GM18951 (cell line): ENCODE measurements at regions not wholly inside any gene's neighbourhood (a gene's known extent, or its start where the extent isn't known, plus 50 kb on each side); places are given as distances from the start of the nearest gene placed in this dataset.

Experiments used
- POLR2A ChIP-seq: IDR thresholded peaks from 4 replicates; pipeline ENCODE4 v1.6.1; 2011; ENCODE audit warnings: mild to moderate bottlenecking; ENCODE audit not compliant: insufficient read length, insufficient read depth; ENCODE audit errors: extremely low read depth
- in situ Hi-C: fragments of 300-500 bp; cut with MboI; formaldehyde crosslinking; loops from one replicate; pipeline ENCODE4 v1.12.0; 2022; ENCODE audit warnings: low sequenced_read_pairs, mixed read lengths, inconsistent platforms; ENCODE audit not compliant: unreplicated experiment

DNA sequence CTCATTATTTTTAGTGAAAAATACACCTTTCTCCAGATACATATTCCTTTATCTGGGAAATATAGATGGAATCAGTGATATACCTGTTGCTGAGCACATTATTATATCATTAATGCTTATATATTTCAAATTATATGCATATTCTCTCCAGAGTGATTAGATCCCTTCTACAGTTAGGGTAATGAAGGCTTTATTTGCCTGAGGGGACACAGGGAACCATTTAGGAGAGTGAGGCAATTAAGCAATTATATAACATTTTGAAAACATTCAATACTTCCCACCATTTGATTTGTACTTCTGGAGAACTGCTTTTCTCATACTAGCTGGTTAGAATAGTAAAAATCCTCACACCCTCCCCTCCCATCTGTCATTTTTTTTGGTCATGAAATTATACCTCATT is 212.8 kb upstream of the NOVA1 start:
- in situ Hi-C loops, result no loop called here
- TF ChIP-seq POLR2A, result no peak

DNA sequence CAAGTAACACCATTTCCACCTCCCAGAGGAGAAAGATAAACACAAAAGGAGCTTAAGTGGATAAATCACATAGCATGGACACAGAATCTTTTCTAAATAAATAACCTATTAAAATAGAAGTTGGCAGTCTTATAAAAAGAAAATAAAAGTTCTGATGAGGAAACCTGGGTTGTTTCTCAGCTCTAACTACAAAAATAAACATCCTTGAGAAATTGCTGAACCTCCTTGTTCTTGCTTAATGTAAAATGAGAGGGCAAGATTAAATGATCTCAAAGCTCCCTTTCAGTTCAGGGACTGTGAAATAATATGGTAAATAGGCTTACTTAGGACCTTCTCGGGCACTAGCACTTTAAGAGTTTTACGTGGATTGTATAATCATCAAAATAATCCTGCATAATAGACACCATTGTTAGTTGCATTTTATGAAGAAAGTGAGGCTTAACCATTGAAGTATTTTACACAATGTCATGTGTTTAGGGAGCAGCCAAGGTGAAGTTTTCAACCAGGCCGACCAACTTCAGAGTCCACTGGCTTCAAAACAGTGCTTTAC is 214.0 kb upstream of the NOVA1 start:
- in situ Hi-C loops, result no loop called here
- no peak for TF ChIP-seq POLR2A

DNA sequence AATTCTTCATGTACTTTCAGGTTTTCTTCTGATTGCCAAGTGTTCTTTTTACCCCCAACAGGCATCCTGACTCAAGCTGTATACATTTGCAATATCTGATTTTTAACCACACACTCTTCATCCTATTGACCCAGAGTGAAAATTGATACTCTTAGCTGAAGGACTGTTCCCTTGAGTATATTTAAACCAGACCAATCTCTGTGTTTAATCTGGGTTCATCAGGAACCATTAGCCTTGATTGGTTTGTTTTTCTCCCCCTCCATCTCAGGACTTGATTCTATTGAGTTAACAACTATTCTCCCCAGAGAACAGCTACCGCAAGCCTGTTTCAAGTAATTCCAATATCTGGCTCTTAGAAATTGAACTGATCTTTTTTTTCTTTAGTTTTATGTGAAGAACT is 222.3 kb upstream of the NOVA1 start:
- no peak for TF ChIP-seq POLR2A
- in situ Hi-C loops, result no loop called here

DNA sequence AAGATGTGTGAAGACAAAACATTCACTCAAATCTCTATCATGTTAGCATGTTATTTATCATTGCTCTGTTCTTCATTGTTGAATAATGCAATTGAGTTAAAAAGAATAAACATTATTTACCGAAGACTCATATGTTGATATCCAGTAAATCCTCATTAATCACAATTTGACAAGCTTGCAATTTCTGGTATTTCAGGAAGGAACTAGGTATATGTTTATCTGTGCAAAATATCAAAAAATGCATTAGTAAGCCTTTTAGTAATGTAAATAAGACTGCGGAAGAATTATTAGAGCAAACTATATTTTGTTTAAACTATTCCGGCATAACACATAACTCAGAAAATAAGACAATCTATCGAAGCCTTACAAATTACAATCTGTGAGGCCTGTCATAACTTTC is 222.7 kb upstream of the NOVA1 start:
- no peak for TF ChIP-seq POLR2A
- in situ Hi-C loops, result no loop called here

DNA sequence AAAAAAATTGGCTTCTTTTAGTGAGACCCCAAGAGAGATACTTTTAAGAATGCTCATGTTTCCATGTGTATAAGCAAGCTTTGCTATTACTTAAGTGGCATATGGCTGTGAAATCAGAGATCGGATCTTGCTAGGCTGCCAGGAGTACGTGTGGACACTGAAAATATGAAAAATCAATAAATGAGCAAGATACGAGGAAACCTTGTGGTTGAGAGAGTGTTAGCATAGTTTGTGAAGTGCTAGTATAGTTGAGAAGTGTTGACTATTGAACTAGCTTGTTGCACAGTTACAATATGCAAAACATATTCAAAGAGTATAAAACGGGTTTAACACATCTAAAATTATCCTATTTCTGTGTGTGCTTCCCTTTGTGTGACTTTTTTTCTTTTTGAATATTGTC is 230.9 kb upstream of the NOVA1 start:
- TF ChIP-seq POLR2A, result no peak

DNA sequence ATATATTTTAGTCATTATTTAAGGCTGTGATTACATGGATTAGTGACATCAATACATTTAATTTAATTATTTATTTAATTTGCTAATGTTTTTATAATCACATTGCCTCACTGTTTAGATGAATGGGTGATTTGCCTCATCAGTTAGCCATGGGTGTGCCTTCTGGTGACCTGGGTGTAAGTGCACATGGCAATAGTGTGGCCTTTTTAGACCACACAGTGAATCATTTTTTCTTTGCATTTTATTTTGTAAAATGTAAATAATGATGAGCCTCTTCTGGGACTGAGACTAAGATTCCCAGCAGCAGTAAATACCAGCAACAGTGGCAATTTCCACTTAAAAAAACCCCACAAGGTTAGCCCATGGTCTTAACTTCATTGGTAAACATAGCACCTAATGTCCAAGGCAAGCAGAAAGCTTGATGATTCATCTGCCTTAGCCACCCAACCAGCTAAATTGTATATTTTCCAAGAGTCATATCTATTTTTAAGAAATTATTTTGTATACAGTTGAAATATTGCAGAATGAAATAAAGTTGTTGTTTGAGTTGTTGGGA is 235.9 kb upstream of the NOVA1 start:
- TF ChIP-seq POLR2A, result no peak
- in situ Hi-C loops, result no loop called here

More for the DNA sequence above, 230.9 kb upstream of the NOVA1 start:
- in situ Hi-C loops, result no loop called here

DNA sequence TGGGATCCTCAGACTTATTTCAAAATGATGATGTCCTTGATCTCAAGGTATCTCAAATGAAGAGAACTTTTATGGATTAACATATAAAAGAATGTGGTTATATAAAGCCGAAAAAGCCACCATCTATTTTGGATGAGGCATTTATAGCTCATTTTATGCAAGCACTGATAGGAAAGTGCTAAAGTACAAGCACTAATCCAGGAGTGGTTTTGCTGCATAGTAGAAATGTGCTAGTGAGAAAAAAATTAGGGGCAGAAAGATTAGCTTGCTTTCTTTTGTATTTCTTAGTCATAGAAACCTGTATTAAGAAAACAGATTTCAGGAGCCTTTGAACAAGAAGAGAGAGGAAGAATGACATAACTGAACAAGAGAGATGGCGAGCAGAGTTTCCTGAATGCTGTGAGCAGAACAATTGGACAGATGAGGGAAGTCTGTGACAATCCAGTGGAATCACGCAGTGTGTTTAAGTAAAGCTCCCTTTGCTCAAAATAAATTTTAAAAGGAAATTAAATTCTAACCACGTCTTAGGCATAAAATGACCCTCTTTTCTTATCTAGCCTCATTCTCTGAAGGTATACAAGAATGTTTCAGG is 238.2 kb upstream of the NOVA1 start:
- in situ Hi-C loops, result no loop called here
- TF ChIP-seq POLR2A, result no peak

DNA sequence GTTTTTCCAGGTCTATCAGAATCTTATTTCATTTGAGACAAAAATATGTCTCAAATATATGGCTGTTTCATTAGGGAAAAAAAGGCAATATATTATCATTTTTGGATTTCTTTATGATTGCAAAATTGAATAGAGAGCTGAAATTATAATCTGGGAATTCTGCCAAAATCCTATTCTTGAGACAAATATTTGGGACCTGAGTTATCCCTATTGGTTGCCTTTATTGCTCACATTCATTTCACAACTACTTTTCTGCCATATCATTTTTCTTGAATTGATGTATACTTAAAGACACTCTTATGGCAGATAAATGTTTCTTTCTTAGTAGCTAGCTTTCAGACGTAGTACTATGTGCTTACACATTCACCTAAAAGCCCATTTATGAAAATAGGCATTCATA is 241.6 kb upstream of the NOVA1 start:
- in situ Hi-C loops, result no loop called here
- no peak for TF ChIP-seq POLR2A

DNA sequence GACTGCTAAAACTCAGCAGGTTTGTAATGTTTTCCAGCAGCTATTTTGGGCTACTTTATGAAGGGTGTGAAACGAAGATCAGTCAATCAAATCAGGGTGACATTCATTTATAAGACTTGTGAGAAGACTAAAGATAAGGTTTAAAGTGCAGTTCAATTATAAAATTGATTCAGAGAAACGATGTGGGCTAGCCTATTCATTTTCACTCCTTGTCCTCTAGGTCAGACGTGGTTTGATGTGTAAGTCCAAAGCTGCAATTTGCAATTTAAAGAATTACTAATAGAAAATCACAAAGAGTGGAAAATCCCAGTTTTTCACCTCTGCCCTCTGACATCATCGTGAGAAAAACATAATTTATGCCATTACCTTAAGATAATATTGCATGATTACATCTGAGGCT is 243.5 kb upstream of the NOVA1 start:
- in situ Hi-C loops, result no loop called here
- TF ChIP-seq POLR2A, result no peak

DNA sequence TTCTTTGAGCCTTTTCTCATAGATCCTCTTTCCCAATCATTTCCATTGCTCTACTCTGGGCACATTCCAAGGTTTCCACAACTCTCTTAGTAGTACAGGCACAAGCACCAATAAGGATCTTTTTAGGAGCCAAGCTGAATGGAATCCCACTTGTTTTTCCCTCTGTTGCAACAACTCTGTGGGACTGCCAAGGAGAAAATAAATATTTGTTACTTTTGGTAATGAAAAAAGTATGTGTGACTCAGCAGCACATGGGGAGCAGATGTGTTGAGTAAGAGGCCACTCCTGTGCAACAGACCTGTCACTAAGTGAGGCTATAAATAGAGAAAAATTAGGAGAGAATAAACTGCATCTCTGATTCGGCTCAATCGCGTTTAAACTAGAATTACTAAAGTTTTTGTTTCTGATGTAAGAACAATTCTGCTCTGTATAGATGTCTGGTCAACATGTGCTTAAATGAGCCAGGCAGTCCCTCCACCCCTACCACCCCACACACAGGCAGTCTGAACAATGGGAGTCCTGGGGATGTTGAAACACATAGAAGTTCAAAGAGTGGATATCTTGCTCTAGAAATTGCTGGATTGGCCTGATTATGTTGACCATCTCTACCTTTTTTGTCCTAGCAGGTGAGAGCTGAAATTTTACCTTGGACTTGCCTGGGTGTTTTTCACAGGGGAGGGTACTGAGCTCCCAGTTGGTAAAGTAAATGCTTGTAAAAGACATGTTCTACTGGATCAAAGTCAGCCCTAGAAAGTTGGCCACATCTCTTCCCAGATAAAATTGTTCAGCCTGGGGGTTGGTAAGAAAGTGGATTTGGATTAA is 244.3 kb upstream of the NOVA1 start:
- TF ChIP-seq POLR2A, result no peak
- in situ Hi-C loops, result no loop called here

DNA sequence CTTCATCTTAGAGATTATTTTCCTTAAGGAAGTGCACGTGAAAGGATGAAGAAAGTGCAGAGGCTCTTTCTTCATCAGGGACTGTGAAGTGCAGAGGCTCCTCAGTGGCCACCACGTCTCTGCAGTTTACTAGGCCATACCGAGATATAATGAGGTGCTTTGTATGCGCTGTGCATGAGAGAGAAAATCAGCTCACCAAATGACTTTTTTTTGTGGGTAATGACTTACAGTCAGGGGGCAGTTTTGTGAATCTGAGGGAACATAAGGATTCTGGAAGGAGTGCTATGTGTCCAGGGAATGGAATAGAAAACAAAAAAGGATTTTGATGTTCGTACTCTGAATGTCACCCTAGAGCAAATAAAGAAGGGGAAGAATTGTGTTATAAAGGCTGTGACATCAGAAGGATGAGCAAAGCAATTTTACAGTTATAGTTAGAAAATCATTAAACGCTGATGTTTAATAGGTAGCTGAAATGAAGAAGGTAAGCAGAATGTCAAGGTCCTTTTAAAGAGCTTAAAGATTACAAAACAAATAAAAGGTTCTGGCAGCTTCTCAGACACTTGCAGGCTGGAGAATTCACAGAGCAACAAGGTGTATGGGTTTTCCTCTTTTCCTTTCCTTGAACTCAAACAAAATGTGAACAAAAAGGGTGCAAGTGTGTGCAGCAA is 247.5 kb upstream of the NOVA1 start:
- TF ChIP-seq POLR2A, result no peak
- in situ Hi-C loops, result no loop called here

DNA sequence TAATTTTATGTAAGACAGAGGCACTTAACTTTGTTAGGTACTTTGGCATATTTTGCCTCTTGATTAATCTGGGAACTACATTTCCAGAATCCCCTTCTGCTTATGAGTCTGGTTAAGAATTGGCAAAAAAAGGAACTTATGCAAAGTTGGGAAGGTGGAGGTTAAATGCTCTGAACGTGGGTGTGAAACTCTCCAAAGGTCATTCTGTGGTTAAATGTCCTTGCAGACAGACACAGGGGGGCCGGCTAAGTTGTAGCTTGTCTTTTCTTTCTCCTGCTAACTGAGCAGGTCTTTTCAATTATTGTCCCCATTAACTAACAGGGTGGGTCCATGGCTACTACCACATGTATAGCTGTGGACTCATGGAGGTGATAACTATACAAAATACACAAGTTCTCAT is 248.6 kb upstream of the NOVA1 start:
- in situ Hi-C loops, result no loop called here

DNA sequence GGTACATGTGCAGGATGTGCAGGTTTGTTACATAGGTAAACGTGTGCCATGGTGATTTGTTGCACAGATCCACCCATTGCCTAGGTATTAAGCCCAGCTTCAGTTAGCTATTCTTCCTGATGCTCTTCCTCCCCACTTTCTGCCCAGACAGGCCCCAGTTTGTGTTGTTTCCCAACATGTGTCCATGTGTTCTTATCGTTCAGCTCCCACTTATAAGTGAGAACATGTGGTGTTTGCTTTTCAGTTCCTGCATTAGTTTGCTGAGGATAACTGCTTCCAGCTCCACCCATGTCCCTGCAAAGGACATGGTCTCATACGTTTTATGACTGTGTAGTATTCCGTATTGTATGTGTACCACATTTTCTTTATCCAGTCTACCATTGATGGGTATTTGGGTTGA is 251.7 kb upstream of the NOVA1 start:
- no peak for TF ChIP-seq POLR2A
- in situ Hi-C loops, result no loop called here

More for the DNA sequence above, 248.6 kb upstream of the NOVA1 start:
- TF ChIP-seq POLR2A, result no peak
